ENCODE measurements at regions not wholly inside any gene's neighbourhood (a gene's known extent, or its start where the extent isn't known, plus 50 kb on each side); places are given as distances from the start of the nearest gene placed in this dataset.

- no peak for DNase-seq (ENCODE audit: low spot score)
These were observed 627.4 kb upstream of the PFKP start for GRCh38 chr10:2439983-2440382.

GRCh38 chr10:2439000-2439399 lies 628.3 kb upstream of the PFKP start:
- no peak for DNase-seq (ENCODE audit: low spot score)

- no peak for DNase-seq (ENCODE audit: low spot score)
These were observed 629.0 kb upstream of the PFKP start for GRCh38 chr10:2438248-2438939.

GRCh38 chr10:2436933-2437332 lies 630.4 kb upstream of the PFKP start:
- DNase-seq (ENCODE audit: low spot score): no peak

- no peak for DNase-seq (ENCODE audit: low spot score)
These were observed 635.4 kb upstream of the PFKP start for GRCh38 chr10:2431961-2432360.

- no peak for DNase-seq (ENCODE audit: low spot score)
These were observed 639.9 kb upstream of the PFKP start for GRCh38 chr10:2427412-2427811.

GRCh38 chr10:2425320-2425719 lies 642.0 kb upstream of the PFKP start:
- no peak for DNase-seq (ENCODE audit: low spot score)

- DNase-seq (ENCODE audit: low spot score): no peak
These were observed 652.8 kb upstream of the PFKP start for GRCh38 chr10:2414562-2414961.

GRCh38 chr10:2414039-2414438 lies 653.3 kb upstream of the PFKP start:
- no peak for DNase-seq (ENCODE audit: low spot score)

- DNase-seq (ENCODE audit: low spot score): no peak
These were observed 657.3 kb upstream of the PFKP start for GRCh38 chr10:2410049-2410448.

- no peak for DNase-seq (ENCODE audit: low spot score)
These were observed 664.1 kb upstream of the ADARB2 start for GRCh38 chr10:2401459-2401858.

GRCh38 chr10:2399482-2399881 lies 662.2 kb upstream of the ADARB2 start:
- DNase-seq (ENCODE audit: low spot score): no peak

- DNase-seq (ENCODE audit: low spot score): no peak
These were observed 655.0 kb upstream of the ADARB2 start for GRCh38 chr10:2392145-2392812.

GRCh38 chr10:2387672-2388071 lies 650.3 kb upstream of the ADARB2 start:
- DNase-seq (ENCODE audit: low spot score): no peak

- DNase-seq (ENCODE audit: low spot score): no peak
These were observed 649.9 kb upstream of the ADARB2 start for GRCh38 chr10:2387261-2387660.

- DNase-seq (ENCODE audit: low spot score): no peak
These were observed 642.9 kb upstream of the ADARB2 start for GRCh38 chr10:2380218-2380617.

GRCh38 chr10:2367083-2367482 lies 629.8 kb upstream of the ADARB2 start:
- no peak for DNase-seq (ENCODE audit: low spot score)

- no peak for DNase-seq (ENCODE audit: low spot score)
These were observed 629.1 kb upstream of the ADARB2 start for GRCh38 chr10:2366264-2366931.

- no peak for DNase-seq (ENCODE audit: low spot score)
These were observed 625.0 kb upstream of the ADARB2 start for GRCh38 chr10:2362331-2362730.

GRCh38 chr10:2358586-2358985 lies 621.3 kb upstream of the ADARB2 start:
- no peak for DNase-seq (ENCODE audit: low spot score)

GRCh38 chr10:2356670-2357069 lies 619.3 kb upstream of the ADARB2 start:
- no peak for DNase-seq (ENCODE audit: low spot score)

- no peak for DNase-seq (ENCODE audit: low spot score)
These were observed 614.2 kb upstream of the ADARB2 start for GRCh38 chr10:2351566-2351965.

- no peak for DNase-seq (ENCODE audit: low spot score)
These were observed 604.9 kb upstream of the ADARB2 start for GRCh38 chr10:2342206-2342605.
